HG03039 (cell line): ENCODE measurements at regions not wholly inside any gene's neighbourhood (a gene's known extent, or its start where the extent isn't known, plus 50 kb on each side); places are given as distances from the start of the nearest gene placed in this dataset.

Experiments used
- ATAC-seq: cut with Tn5 transposase; IDR thresholded peaks from one replicate; pipeline ENCODE4 v1.9.1; 2021; ENCODE audit warnings: mild to moderate bottlenecking, moderate library complexity; ENCODE audit not compliant: unreplicated experiment

DNA sequence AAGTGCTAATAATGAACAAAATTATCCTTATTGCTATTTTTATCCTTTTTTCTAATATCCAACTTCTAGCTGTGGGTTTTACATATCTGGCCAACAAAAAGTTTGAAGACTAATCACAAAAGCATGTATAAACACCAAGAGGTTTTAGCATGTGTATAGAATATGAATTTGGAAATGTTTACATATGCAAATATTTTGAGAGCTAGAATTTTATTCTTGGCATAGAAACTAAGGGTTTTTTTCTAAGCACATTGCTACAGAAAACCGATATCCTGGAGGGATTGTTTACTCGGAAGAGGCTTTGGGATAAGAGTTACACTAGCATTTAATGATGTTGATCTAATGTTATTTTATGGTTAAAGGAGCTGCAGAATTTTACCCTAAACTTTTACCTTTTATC lies 392.1 kb downstream of the EFNB2 start:
- ATAC-seq = no peak

DNA sequence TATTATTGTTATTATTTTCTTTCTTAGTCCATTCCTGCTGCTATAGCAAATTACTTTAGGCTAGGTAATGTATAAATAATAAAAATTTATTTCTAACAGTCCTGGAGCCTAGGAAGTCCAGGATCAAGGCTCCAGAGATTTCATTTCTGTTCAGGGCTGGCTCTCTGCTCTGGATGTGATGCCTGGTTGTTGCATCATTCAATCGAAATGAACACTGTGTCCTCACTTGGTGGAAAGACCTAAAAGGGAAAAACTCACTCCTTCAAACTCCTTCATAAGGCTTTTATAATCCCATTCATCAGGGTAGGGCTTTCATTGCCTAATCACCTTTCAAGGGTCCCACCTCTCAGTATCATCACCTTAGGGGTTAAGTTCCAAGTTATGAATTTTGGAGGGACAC lies 395.0 kb downstream of the EFNB2 start:
- no peak for ATAC-seq

DNA sequence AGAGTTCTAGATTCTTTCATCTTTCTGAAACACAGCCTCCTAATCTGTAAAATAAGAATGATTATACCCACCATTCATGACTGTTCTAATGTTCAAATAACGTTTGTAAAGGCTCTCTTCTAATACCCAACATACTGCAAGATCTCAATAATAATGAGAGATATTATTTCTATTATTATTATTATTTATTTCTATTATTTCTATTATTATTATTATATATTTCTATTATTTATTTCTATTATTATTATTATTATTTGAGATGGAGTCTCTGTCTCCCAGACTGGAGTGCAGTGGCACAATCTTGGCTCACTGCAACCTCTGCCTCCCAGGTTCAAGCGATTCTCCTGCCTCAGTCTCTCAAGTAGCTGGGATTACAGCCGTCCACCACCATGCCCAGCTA lies 395.5 kb downstream of the EFNB2 start:
- no peak for ATAC-seq

DNA sequence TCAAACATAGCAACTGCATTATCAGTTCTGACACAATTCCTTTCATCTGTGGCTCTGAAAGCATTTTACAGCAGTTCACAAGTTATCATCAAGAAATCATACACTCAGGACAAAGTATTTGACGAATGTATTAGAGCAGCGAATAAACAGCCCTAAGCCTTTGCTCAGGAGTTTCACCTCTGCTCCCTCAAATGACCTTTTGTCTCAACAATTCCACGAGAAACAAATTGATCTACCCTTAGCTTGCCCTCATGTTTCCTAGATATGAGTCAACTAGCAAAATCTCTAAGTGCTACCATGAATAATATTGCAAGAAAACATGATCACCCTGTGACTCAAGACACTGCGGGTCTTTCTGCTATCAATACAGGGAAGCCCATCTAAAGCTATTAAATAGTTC lies 396.1 kb downstream of the EFNB2 start:
- no peak for ATAC-seq

DNA sequence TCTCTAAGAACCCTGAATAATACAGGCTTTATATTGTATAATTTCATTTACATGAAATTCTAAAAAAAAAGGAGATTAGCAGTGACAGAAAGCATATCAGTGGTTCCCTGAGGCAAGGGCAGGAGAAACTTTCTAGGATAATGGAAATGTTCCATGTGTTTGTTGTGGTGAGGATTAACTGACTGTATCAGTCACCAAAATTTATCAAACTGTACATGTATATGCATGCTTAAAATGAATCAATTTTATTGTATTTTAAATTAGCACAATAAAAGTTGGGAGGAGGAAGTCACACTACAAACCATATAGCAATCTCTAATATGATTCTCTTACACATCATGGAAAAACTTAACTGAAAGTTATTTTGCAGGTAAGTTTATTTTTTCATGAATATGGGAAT lies 396.8 kb downstream of the EFNB2 start:
- ATAC-seq = no peak

DNA sequence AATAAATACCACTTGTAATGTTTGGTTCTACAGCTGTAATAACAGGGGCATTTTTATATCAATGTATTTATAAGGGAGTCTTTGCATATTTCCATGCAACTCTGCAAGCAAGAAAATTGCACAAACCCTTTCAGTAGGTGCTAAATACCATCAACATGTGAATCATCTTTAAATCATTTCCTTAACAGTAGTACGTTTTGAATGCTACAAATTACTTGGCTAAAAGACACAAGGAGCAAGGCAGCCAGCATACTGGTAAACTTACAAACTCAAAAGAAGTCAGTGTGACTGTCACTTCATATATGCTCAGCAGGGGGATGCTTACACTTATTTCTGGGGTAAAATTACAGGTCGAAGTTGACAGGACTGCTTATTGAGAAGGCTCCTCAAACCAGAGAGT lies 402.4 kb downstream of the EFNB2 start:
- ATAC-seq = no peak

DNA sequence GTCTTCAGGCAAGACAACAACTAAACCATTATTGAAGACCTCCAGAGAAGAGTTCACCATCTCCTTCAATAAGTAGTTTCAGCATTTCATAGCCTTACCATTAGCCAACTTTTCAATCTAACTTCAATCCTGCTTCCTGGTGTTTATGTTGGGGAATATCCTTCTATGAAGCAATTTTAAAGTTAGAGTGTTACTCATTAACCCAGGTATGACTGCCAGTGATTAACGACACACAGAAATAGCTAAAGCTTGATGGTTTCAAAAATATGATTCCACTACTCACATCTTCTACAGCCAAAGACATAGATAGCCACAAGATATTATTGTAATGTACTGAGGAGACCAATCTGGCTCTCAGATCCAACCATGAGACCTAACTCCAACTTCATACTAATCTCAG lies 403.2 kb downstream of the EFNB2 start:
- ATAC-seq = no peak

DNA sequence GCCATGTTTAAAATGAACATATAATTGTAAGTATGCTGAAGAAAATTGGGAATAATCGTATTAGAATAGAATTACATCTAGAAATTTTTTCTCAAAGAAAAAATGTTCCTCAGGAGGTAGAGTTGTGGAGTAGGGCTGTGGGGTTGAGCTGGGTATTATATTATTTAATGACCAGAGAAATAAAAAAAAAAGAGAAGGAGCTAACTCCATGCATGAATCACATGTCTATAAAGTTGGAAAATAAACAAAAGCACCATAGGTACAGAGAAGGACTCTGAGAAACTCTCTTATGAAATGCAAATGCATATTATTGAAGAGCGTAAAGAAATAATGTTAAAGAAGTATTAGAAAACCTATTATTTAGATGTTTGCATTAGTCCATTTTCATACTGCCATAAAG lies 405.5 kb downstream of the EFNB2 start:
- no peak for ATAC-seq

DNA sequence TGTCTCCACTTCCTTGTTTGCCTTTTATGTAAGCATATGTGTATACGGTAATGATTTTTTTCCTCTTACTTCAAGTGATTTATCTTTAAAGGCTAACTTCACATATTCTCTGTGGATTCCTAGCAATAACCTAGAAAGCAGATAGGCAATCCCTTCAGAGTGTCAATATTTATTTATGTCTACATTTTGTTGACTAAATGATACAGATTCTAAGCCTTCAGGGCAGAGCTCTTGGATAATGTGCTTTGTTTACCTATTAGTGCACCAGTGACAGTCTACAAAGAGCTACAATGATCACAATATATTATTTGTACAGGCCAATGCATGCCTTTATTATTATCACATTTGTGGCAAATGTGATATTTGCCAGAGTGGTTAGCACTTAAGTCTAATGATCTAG lies 406.2 kb downstream of the EFNB2 start:
- ATAC-seq = no peak

DNA sequence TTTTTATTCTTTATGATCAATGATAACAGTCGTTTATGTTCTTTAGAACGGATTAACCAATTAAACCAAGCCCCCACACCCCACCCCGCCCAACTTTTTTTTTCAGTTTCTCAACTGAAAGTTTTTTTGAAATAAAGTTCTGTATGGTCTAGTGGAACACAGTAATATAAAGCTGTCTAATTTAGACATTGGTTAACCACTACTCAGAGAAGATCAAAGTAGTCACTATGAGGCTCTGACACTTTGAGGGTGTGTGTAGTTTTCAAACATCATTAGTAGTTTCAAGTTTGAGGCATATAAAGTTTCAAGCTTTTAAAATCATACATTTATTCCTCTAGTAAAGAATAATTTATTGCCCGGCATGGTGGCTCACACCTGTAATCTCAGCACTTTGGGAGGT lies 413.2 kb downstream of the EFNB2 start:
- no peak for ATAC-seq

DNA sequence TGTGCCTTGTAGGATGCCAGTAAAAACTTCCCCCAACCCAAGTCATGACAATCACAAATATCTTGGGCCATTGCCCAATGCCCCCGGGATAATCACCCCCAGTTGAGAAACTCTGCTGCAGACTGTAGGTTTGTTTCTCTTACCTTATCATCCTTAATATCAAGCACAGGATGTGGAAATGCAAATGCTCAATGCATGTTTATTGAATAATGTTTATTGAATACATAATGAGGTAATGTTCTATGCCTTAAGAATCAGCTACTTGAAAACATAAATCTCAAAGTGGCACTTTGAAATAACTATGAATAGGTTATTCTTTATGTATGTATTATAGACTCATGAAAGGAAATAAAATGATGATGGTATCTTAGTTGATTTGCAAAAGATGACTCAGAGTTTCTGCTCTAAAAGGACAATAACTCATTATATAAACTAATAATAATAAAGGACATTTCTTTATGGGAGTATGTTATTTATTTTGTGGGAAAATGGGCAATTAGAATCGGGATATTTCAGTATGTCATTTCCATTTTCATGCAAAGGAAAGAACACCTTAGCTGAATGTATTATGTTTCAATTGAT lies 414.2 kb downstream of the EFNB2 start:
- ATAC-seq = no peak

DNA sequence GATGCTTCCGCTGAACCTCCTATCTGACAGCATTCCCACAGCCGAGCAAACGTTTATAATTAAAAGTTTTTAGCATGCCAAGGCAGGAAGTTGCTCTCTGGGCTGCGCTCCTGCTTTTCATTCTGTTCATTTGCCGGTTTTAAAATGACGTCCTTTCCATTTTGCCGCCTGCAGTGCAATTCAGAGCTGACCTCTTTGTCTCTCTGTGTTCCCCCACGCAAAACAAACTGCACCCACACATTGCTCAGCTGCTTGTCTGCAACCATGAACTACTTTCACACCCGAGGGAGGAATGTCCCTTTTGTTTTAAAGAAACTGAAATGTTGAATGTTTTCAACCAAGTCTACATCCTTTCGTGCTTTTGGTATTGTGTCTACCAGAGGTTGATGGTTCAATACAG lies 416.5 kb downstream of the EFNB2 start:
- ATAC-seq = no peak

DNA sequence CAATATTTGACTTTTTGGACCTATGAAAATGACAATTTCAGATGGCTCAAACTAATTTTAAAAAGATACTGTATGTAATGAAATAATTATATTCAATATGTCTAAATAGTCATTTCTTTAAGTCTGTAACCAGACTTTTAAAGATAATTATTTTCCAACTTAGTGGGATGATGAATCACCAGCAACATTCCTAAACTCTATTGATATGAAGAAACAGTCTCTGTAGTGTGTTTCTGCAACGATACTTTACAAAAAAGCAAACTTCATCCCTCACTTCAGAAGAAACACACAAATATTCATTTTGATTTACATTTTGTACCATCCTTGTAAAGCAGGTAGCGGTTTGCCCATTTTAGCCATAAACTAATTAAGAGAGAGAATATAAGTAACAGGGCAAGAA lies 417.4 kb downstream of the EFNB2 start:
- no peak for ATAC-seq

DNA sequence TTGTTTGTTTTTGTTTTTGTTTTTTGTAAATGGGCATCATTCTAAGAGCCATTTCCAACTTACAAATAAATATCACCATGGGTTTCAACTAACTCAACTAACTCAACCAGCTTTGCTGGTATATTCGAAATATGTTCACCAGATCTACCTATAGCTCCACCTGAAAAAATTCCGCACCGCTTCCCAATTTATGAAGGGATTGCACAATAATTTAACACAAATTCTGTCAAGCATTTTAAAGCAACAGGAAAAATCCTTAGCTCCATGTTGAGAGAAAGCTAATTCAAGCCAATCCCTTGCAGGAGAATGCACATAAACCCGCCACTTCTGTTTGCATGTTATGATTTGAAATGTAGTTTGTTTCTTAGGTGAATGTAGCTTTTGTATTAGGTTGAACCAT lies 417.8 kb downstream of the EFNB2 start:
- ATAC-seq = no peak

DNA sequence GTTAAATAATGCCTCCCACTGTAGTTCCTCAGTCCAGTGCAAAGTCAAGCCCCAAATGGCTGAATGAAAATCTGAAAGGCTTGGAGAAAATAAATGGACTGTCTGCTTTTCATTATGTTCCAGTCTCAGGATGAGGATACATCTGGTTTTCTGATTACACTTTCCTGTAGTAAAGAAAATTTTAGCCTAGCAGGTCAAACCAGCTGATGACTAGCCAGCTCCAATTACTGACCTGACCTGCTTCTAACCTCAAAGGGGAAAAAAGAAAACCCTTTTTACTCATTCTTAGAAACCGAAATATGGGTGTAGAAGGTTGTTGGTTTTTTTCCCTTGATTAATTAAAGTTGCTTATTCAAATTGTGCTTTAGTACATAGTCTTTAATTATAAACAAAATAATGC lies 418.4 kb downstream of the EFNB2 start:
- no peak for ATAC-seq

DNA sequence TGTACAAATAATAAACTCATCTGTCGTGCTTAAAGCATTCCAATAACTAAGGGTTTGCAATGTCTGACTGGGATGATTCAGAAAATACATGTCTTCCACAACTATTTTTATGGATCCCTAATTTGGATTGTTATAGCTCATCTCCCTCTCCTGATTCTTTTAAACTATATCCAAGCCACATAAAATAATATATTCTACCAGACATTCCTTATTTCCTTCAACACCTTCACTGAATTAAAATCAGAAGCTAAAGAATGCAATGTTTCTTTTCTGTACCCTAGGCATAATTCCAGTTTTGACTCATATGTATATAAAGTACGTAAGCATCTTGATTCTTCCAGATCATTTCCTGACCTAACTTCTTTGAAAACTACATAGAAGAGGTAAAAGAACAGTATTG lies 420.4 kb downstream of the EFNB2 start:
- no peak for ATAC-seq

DNA sequence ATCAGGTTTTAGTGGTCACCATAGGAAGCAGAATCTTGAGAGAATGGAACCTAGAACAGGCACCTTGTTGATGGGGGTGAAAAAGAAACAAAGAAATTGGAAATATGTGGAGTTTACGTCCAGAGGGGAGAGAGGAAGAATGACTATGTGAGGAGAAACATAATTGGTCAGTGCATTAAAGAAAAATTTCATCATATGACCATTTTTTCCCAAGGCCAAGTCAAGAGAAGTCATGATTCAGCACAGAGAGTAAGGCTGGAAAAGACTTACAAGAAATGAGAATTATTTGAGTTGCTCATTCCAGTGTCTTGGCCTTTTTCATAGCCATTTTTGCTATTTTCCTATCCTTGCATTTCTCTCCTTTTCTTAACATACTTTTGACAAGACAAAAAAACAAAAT lies 421.7 kb downstream of the EFNB2 start:
- ATAC-seq = no peak

DNA sequence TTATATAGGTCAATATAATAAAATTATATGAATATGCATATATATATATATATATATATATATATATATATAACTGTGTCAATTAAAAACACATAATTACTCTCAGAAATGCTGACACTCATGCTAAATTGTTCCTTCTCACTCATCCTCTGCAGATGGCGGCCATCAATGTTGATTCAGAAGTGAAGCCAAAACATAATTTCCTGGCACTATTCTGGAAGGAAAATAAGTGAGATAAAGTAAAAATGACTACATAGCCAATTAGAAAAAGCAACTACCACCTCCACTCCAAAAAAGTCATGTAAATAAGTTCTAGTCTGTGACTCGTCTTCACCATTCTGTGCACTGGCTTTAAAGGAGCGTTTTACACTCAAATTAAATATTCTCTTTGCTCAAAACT lies 423.3 kb downstream of the EFNB2 start:
- no peak for ATAC-seq

DNA sequence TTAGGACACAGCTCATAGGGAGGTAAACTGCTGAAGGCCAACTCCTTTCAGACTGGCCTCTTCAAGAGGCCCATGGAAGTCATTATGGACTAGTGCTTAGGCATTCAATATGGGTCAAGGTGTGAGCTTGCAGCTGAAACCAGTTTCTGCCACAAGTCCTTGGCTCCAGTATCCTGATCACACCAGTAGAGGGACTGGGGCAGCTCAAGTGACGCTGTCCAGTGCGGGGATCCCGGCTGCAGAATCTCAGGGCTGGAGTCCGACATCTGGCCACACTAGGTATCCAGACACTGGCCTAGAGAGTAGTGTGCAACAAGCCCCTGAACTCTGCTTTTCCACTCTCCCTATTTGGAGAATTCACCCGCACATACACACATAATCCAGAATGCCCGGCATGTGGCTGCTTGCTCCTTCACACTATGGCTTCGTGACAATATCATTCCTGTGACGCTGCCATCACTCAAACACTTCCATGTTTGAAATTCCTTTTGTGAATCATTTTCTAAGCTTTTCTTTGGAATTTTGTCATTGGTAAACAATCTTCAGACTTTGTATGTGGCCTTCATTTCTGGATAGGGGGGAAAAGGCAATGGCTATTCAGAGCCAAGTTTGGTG lies 425.1 kb downstream of the EFNB2 start:
- ATAC-seq = no peak

DNA sequence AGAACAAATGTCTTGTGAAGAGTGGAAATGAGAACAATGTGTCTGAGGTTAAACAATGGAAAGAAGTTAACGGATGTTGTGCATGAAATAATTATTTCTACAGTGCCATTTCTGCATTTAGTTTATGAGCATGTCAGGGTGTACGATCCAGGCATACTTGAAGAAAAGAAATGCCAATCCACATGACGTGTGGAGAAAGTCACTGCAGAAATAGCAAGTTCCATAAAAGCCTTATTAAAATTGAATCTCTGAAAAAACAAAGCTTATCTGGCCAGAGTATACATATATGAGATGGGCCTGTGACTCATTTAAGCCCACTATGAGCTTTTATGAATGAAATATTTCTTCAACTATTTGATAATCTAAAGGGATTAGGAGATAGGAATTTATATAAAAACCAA lies 426.1 kb downstream of the EFNB2 start:
- ATAC-seq = no peak

DNA sequence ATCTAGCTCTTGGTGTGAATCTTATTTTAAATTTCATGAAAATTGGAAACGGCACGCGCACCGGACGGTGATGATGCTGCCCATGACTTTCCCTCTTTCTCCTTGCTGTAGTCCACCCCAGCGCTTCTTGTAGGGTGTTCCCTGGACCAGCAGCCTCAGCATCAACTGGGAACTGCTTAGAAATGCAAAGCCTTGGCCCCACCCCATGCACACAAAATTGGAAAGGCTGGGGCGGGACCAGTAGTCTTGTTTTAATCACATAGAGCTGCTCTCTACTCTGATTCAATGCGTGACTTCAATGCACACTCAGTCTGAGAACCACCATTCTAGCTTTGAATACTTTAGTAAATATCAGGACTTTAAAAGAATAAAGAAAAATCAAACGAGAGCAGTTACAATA lies 427.1 kb downstream of the EFNB2 start:
- ATAC-seq = no peak

DNA sequence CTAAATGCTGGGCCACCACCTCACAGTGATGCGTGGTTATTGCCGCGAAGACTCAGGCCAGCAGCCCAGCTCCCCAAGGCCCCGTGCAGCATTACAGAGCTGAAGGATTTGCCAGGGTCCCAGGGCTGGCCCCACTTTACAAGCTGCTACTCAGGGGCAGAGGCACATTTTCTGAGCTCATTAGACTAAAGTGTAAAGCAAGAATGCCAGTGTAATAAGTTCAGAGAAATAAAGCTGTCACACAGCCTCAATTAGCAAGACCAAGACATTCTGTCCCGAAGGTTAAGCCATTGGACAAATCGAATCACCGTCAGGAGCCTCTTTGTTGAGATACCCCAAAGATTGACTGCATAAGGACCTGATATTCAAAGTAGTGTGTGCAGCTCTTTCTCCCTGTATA lies 428.4 kb downstream of the EFNB2 start:
- ATAC-seq = no peak

DNA sequence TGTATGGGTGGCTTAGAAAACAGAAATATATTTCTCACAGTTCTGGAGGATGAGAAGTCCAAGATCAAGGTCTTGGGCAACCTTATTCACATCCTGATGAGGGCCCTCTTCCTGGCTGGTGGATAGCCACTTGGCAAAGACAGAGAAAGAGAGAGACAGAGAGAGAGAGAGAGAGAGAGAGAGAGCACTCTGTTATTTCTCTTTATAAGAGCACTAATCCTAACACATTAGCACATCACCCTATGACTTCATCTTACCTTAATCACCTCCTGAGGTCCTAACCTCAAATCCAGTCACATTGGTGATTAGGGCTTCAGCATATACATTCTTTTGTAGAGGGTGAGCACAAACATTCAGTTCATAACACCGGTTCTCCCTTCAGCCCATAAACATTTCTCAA lies 430.3 kb downstream of the EFNB2 start:
- no peak for ATAC-seq
